ENCODE measurements at regions not wholly inside any gene's neighbourhood (a gene's known extent, or its start where the extent isn't known, plus 50 kb on each side); places are given as distances from the start of the nearest gene placed in this dataset.

GRCh38 chr21:17231771-17232170 is 281.1 kb upstream of the CXADR start:
- TF ChIP-seq CTCF (IDR thresholded peaks at IDR 0.05) (no peak), POLR2A (IDR thresholded peaks at IDR 0.05) (no peak)

All from heart left ventricle (tissue), 13 donors.